HUES6 (cell line): ENCODE measurements at regions not wholly inside any gene's neighbourhood (a gene's known extent, or its start where the extent isn't known, plus 50 kb on each side); places are given as distances from the start of the nearest gene placed in this dataset.
"Not testable (repeated sequence)": the region's sequence is repeated elsewhere in the genome, so short reads cannot be mapped to it uniquely, and the experiment has no call there.

Experiments used
- H3K27ac ChIP-seq: 2 replicates; pipeline ENCODE4 v1.7.0; 2013; ENCODE audit warnings: low read depth, mild to moderate bottlenecking, low read length, inconsistent platforms
- H3K27me3 ChIP-seq: 2 replicates; pipeline ENCODE4 v1.6.1; 2013; ENCODE audit warnings: low read length; ENCODE audit not compliant: control insufficient read depth, insufficient read depth
- H3K36me3 ChIP-seq: 2 replicates; pipeline ENCODE4 v1.6.1; 2013; ENCODE audit warnings: low read length; ENCODE audit not compliant: control insufficient read depth, insufficient read depth
- H3K4me1 ChIP-seq: 2 replicates; pipeline ENCODE4 v1.6.1; 2013; ENCODE audit warnings: low read length; ENCODE audit not compliant: control insufficient read depth, insufficient read depth
- H3K4me3 ChIP-seq: 2 replicates; pipeline ENCODE4 v1.5.1; 2013; ENCODE audit warnings: low read depth, low read length
- H3K9ac ChIP-seq: one replicate; pipeline ENCODE4 v1.6.1; 2013; ENCODE audit warnings: mild to moderate bottlenecking, low read length
- H3K9me3 ChIP-seq: 2 replicates; pipeline ENCODE4 v1.6.1; 2013; ENCODE audit warnings: low read depth, low read length; ENCODE audit not compliant: control insufficient read depth, insufficient read depth

GRCh38 chr3:20539666-20540065 is 353.7 kb upstream of the SGO1 start:
- Histone ChIP-seq H3K27me3 (no peaks in the 10 kb centered on the region), H3K36me3 (no peaks in the 10 kb centered on the region), H3K4me3 (no peak overlapping the region), H3K9me3 (no peaks in the 10 kb centered on the region), H3K4me1 (no peaks in the 10 kb centered on the region), H3K9ac (no peak overlapping the region), H3K27ac (no peak overlapping the region)

GRCh38 chr3:20537234-20537633 is 351.2 kb upstream of the SGO1 start:
- H3K4me1 ChIP-seq, result no peaks in the 10 kb centered on the region
- no peaks in the 10 kb centered on the region for H3K9me3 ChIP-seq
- no peak overlapping the region for H3K27ac ChIP-seq
- no peak overlapping the region for H3K4me3 ChIP-seq
- H3K27me3 ChIP-seq, result no peaks in the 10 kb centered on the region
- no peaks in the 10 kb centered on the region for H3K36me3 ChIP-seq
- H3K9ac ChIP-seq, result no peak overlapping the region

DNA sequence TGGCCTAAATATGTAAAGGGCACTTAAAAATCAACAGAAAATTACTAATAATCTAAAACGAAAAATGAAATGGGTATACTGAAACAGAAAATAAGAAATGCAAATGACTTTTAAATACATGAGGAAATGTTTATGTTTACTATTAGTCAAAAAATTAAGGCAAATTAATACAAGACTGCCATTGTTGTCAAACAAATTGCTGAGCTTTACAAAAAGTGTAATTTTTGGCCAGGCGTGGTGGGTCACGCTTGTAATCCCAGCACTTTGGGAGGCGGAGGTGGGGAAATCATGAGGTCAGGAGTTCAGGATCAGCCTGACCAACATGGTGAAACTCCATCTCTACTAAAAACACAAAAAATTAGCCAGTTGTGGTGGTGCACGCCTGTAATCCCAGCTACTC is 343.9 kb upstream of the SGO1 start:
- Histone ChIP-seq H3K27me3 (no peaks in the 10 kb centered on the region), H3K9me3 (no peaks in the 10 kb centered on the region), H3K4me1 (no peaks in the 10 kb centered on the region), H3K4me3 (no peak overlapping the region), H3K27ac (no peak overlapping the region), H3K9ac (no peak overlapping the region), H3K36me3 (no peaks in the 10 kb centered on the region)

- no peak overlapping the region for H3K9ac ChIP-seq
Observed at GRCh38 chr3:20528180-20528770, 342.3 kb upstream of the SGO1 start.

GRCh38 chr3:20527368-20527767 is 341.4 kb upstream of the SGO1 start:
- no peaks in the 10 kb centered on the region for H3K9me3 ChIP-seq
- no peaks in the 10 kb centered on the region for H3K4me1 ChIP-seq
- H3K27me3 ChIP-seq, result no peaks in the 10 kb centered on the region
- no peak overlapping the region for H3K27ac ChIP-seq
- H3K9ac ChIP-seq, result no peak overlapping the region
- H3K4me3 ChIP-seq, result no peak overlapping the region
- no peaks in the 10 kb centered on the region for H3K36me3 ChIP-seq

More at GRCh38 chr3:20528180-20528770, 342.3 kb upstream of the SGO1 start:
- H3K4me1 ChIP-seq, result no peaks in the 10 kb centered on the region
- no peak overlapping the region for H3K27ac ChIP-seq
- no peaks in the 10 kb centered on the region for H3K36me3 ChIP-seq
- no peak overlapping the region for H3K4me3 ChIP-seq
- H3K27me3 ChIP-seq, result no peaks in the 10 kb centered on the region
- H3K9me3 ChIP-seq, result no peaks in the 10 kb centered on the region

DNA sequence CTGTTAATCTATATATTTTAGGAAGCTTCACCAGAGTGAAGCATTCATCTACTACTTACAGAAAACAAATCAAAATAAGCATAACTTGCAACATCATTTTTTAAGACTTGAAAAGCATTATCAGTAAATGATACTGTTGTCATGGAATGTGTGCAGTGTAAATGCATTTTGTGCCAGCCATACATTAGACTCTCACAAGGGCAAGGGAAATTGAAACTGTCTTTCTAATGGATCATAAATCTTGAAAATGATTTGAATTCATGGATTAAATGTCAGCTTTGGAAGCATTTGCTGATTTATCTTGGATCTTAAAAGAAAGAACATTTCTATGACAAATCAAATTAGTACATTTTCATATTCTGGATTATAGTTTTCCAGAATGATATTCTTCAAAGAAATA is 338.3 kb upstream of the SGO1 start:
- Histone ChIP-seq H3K36me3 (no peaks in the 10 kb centered on the region), H3K9ac (no peak overlapping the region), H3K27ac (no peak overlapping the region)

GRCh38 chr3:20523293-20523692 is 337.3 kb upstream of the SGO1 start:
- no peaks in the 10 kb centered on the region for H3K4me1 ChIP-seq
- no peaks in the 10 kb centered on the region for H3K36me3 ChIP-seq
- H3K27ac ChIP-seq, result no peak overlapping the region
- H3K4me3 ChIP-seq, result no peak overlapping the region
- H3K9me3 ChIP-seq, result no peaks in the 10 kb centered on the region
- no peak overlapping the region for H3K9ac ChIP-seq
- H3K27me3 ChIP-seq, result no peaks in the 10 kb centered on the region

More for the DNA sequence above, 338.3 kb upstream of the SGO1 start:
- Histone ChIP-seq H3K4me1 (no peaks in the 10 kb centered on the region), H3K4me3 (no peak overlapping the region), H3K9me3 (no peaks in the 10 kb centered on the region), H3K27me3 (no peaks in the 10 kb centered on the region)

DNA sequence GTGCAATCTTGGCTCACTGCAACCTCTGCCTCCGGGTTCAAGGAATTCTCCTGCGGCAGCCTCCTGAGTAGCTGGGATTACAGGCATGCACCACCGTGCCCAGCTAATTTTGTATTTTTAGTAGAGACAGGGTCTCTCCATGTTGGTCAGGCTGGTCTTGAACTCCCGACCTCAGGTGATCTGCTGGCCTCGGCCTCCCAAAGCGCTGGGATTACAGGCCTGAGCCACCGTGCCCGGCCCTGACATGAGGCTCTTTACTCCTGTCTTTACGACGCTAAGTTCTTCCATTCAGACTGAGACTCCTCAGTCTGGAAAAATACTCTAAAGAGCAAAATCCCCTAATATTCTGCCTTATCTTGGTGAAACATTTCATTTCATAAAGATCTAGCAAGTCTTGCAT is 331.3 kb upstream of the SGO1 start:
- H3K27me3 ChIP-seq, result not testable (repeated sequence)

GRCh38 chr3:20516311-20516710 is 330.3 kb upstream of the SGO1 start:
- H3K27ac ChIP-seq, result no peak overlapping the region
- no peaks in the 10 kb centered on the region for H3K4me1 ChIP-seq
- H3K36me3 ChIP-seq, result no peaks in the 10 kb centered on the region
- H3K4me3 ChIP-seq, result no peak overlapping the region
- H3K9ac ChIP-seq, result no peak overlapping the region
- H3K27me3 ChIP-seq, result no peaks in the 10 kb centered on the region
- no peaks in the 10 kb centered on the region for H3K9me3 ChIP-seq

More for the DNA sequence above, 331.3 kb upstream of the SGO1 start:
- not testable (repeated sequence) for H3K36me3 ChIP-seq, H3K4me3 ChIP-seq, H3K4me1 ChIP-seq, H3K9ac ChIP-seq, H3K9me3 ChIP-seq, H3K27ac ChIP-seq

- Histone ChIP-seq H3K36me3 (no peaks in the 10 kb centered on the region), H3K9ac (no peak overlapping the region), H3K9me3 (no peaks in the 10 kb centered on the region), H3K27ac (no peak overlapping the region), H3K27me3 (no peaks in the 10 kb centered on the region), H3K4me3 (no peak overlapping the region), H3K4me1 (no peaks in the 10 kb centered on the region)
Observed at GRCh38 chr3:20515834-20516233, 329.8 kb upstream of the SGO1 start.

GRCh38 chr3:20511863-20512505 is 326.0 kb upstream of the SGO1 start:
- H3K9me3 ChIP-seq, result no peaks in the 10 kb centered on the region
- no peaks in the 10 kb centered on the region for H3K36me3 ChIP-seq
- H3K4me3 ChIP-seq, result no peak overlapping the region
- H3K27me3 ChIP-seq, result no peaks in the 10 kb centered on the region
- H3K4me1 ChIP-seq, result no peaks in the 10 kb centered on the region
- H3K27ac ChIP-seq, result no peak overlapping the region
- no peak overlapping the region for H3K9ac ChIP-seq
